Hepatocyte (in vitro differentiated cells): ENCODE measurements at regions not wholly inside any gene's neighbourhood (a gene's known extent, or its start where the extent isn't known, plus 50 kb on each side); places are given as distances from the start of the nearest gene placed in this dataset.
"Not testable (repeated sequence)": the region's sequence is repeated elsewhere in the genome, so short reads cannot be mapped to it uniquely, and the experiment has no call there.

Experiments
- DNase-seq: peaks from one replicate; pipeline ENCODE4 v3.0.0-alpha.2; 2016; ENCODE audit warnings: low spot score
- H2AFZ ChIP-seq: fragments of 200-600 bp; sonication (generic); 2 replicates; pipeline ENCODE4 v1.6.0; 2016; ENCODE audit warnings: antibody characterized with exemption, mild to moderate bottlenecking
- H3K27ac ChIP-seq: fragments of 200-600 bp; sonication (generic); 2 replicates; pipeline ENCODE4 v1.5.1; 2016; ENCODE audit warnings: mild to moderate bottlenecking
- H3K27me3 ChIP-seq: fragments of 200-600 bp; sonication (generic); 2 replicates; pipeline ENCODE4 v1.6.1; 2016
- H3K36me3 ChIP-seq: fragments of 200-600 bp; sonication (generic); replicated peaks from 2 replicates; pipeline ENCODE4 v1.5.1; 2016; ENCODE audit warnings: low read depth; ENCODE audit not compliant: insufficient read depth
- H3K4me1 ChIP-seq: fragments of 200-600 bp; sonication (generic); 2 replicates; pipeline ENCODE4 v1.5.1; 2016; ENCODE audit warnings: mild to moderate bottlenecking, moderate library complexity; ENCODE audit not compliant: insufficient read depth
- H3K4me2 ChIP-seq: fragments of 200-600 bp; sonication (generic); 2 replicates; pipeline ENCODE4 v1.6.0; 2016
- H3K4me3 ChIP-seq: fragments of 200-600 bp; sonication (generic); 2 replicates; pipeline ENCODE4 v1.5.1; 2016; ENCODE audit warnings: mild to moderate bottlenecking
- H3K79me2 ChIP-seq: fragments of 200-600 bp; sonication (generic); 2 replicates; pipeline ENCODE4 v1.6.0; 2017; ENCODE audit warnings: mild to moderate bottlenecking
- H3K9me2 ChIP-seq: fragments of 200-600 bp; sonication (generic); replicated peaks from 2 replicates; pipeline ENCODE4 v1.6.0; 2017; ENCODE audit warnings: mild to moderate bottlenecking; ENCODE audit not compliant: insufficient read depth
- H3K9me3 ChIP-seq: fragments of 200-600 bp; sonication (generic); 2 replicates; pipeline ENCODE4 v1.5.1; 2016; ENCODE audit warnings: low read depth, mild to moderate bottlenecking
- H4K20me1 ChIP-seq: fragments of 200-600 bp; sonication (generic); 2 replicates; pipeline ENCODE4 v1.6.0; 2016; ENCODE audit warnings: mild to moderate bottlenecking; ENCODE audit not compliant: insufficient read depth, poor library complexity, severe bottlenecking
- EZH2 ChIP-seq: fragments of 200-600 bp; sonication (generic); IDR thresholded peaks from 2 replicates; pipeline ENCODE4 v1.6.1; 2016; ENCODE audit warnings: antibody characterized with exemption, mild to moderate bottlenecking, borderline replicate concordance
- EZH2phosphoT487 ChIP-seq: fragments of 200-600 bp; sonication (generic); IDR thresholded peaks from one replicate; pipeline ENCODE4 v1.6.1; 2018; ENCODE audit warnings: antibody characterized with exemption, mild to moderate bottlenecking, low read depth, moderate library complexity; ENCODE audit not compliant: unreplicated experiment, severe bottlenecking
- WGBS: methylation state at CpG from one replicate; pipeline ENCODE4 v1.1.6; 2016; ENCODE audit warnings: low lambda C conversion rate; ENCODE audit errors: missing lambda C conversion rate; 5-methylcytosine and 5-hydroxymethylcytosine counted together
- TF ChIP-seq, protein P1 (sequence below): fragments of 200-600 bp; sonication (generic); IDR thresholded peaks from 2 replicates; pipeline ENCODE4 v1.5.1; 2016; ENCODE audit warnings: antibody characterized with exemption, mild to moderate bottlenecking; ENCODE audit not compliant: poor library complexity

DNA sequence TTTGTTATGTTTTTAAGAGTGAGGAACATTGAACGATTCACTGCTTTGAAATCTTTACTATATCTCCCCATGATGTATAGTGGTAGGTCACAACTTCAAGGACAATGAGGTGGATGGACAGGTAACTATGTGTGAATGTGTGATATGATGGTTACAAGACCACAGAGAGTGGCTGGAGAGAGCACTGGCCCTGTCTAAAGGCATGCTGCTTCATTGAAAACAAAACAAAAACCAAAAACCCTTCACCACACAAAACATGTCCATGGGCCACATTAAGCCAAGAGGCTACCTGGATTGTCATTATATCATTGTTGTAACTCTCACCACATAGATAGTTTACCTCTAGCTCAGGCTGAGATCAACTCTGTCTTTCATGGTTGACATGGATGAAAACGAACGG is 180.6 kb upstream of the TENT5A start:
- Histone ChIP-seq H3K36me3 (no peaks in the 10 kb centered on the region), H2AFZ (no peak overlapping the region), H3K4me1 (peaks cover 3% of the 10 kb centered on the region), H3K9me3 (no peaks in the 10 kb centered on the region), H3K79me2 (no peaks in the 10 kb centered on the region), H3K27ac (no peak overlapping the region), H3K4me3 (no peak overlapping the region), H4K20me1 (no peaks in the 10 kb centered on the region), H3K27me3 (no peaks in the 10 kb centered on the region), H3K9me2 (no peaks in the 10 kb centered on the region), H3K4me2 (no peak overlapping the region)
- DNase-seq, result no peak
- TF ChIP-seq, protein P1, sequence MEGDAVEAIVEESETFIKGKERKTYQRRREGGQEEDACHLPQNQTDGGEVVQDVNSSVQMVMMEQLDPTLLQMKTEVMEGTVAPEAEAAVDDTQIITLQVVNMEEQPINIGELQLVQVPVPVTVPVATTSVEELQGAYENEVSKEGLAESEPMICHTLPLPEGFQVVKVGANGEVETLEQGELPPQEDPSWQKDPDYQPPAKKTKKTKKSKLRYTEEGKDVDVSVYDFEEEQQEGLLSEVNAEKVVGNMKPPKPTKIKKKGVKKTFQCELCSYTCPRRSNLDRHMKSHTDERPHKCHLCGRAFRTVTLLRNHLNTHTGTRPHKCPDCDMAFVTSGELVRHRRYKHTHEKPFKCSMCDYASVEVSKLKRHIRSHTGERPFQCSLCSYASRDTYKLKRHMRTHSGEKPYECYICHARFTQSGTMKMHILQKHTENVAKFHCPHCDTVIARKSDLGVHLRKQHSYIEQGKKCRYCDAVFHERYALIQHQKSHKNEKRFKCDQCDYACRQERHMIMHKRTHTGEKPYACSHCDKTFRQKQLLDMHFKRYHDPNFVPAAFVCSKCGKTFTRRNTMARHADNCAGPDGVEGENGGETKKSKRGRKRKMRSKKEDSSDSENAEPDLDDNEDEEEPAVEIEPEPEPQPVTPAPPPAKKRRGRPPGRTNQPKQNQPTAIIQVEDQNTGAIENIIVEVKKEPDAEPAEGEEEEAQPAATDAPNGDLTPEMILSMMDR, result no peak
- TF ChIP-seq EZH2, result no peak
- TF ChIP-seq EZH2phosphoT487, result no peak
- WGBS, result 96% methylated on average over 3 of the region's 3 CpGs

DNA sequence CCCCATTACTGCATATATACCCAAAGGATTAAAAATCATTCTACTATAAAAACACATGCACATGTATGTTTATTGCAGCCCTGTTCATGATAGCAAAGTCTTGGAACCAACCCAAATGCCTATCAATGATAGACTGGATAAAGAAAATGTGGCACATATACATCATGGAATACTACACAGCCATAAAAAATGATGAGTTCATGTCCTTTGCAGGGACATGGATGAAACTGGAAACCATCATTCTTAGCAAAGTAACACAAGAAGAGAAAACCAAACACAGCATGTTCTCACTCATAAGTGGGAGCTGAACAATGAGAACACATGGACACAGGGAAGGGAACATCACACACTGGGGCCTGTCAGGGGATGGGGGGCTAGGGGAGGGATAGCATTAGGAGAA is 180.0 kb upstream of the TENT5A start:
- H3K27me3 ChIP-seq, H3K27ac ChIP-seq, H2AFZ ChIP-seq, H3K4me1 ChIP-seq, H3K4me3 ChIP-seq, H3K9me3 ChIP-seq, H3K4me2 ChIP-seq, H3K9me2 ChIP-seq, H4K20me1 ChIP-seq, H3K79me2 ChIP-seq, DNase-seq, H3K36me3 ChIP-seq: not testable (repeated sequence)

DNA sequence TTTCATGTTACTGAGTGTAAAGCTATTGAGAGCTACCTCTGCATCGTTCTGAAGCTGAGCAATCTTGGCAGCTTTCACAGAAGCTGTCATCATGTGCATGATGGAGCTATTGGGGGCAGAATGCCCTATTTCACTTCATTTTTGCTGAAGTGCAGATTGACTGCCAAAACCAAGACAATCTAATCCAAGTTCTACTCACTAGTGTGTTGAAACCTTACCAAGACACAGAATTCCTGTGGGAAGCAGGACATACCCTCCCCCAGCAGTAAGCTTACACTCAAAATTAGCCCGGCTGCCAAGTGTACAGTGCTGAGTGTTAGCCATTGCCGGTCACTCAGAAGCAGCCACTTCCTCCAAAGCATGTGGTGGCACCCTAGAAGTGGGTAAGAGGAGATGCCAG is 177.3 kb upstream of the TENT5A start:
- H3K4me3 ChIP-seq, result no peak overlapping the region
- H3K4me2 ChIP-seq, result no peak overlapping the region
- no peaks in the 10 kb centered on the region for H3K36me3 ChIP-seq
- no peaks in the 10 kb centered on the region for H3K9me2 ChIP-seq
- TF ChIP-seq, protein P1, result no peak
- no peak for TF ChIP-seq EZH2
- no peak for TF ChIP-seq EZH2phosphoT487
- no peak overlapping the region for H2AFZ ChIP-seq
- no peak for DNase-seq
- H3K4me1 ChIP-seq, result peaks cover 3% of the 10 kb centered on the region
- H3K9me3 ChIP-seq, result no peaks in the 10 kb centered on the region
- H3K27ac ChIP-seq, result no peak overlapping the region
- H4K20me1 ChIP-seq, result no peaks in the 10 kb centered on the region
- no peaks in the 10 kb centered on the region for H3K27me3 ChIP-seq
- WGBS, result 82% methylated on average over 3 of the region's 3 CpGs
- H3K79me2 ChIP-seq, result no peaks in the 10 kb centered on the region

DNA sequence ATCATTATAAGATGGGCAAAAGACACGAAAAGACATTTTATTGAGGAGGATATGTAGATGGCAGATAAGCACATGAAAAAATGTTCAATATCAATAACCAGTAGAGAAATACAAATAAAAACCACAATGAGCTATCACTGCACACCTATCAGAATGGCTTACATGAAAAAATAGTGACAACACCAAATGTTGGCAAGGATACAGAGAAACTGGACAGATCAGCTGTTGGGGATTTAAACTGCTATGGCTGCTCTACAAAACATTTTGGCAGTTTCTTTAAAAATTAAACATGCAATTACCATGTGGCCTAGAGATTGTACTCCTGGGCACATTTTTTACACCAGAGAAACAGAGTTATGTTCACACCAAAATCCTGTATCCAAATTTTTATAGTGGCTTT is 172.7 kb upstream of the TENT5A start:
- 94% methylated on average over 1 of the region's 1 CpG for WGBS
- Histone ChIP-seq H3K9me3 (no peaks in the 10 kb centered on the region), H3K4me2 (no peak overlapping the region), H3K27ac (no peak overlapping the region), H3K9me2 (no peaks in the 10 kb centered on the region), H3K79me2 (no peaks in the 10 kb centered on the region), H3K4me3 (no peak overlapping the region), H3K4me1 (no peaks in the 10 kb centered on the region), H2AFZ (no peak overlapping the region), H4K20me1 (no peaks in the 10 kb centered on the region), H3K36me3 (no peaks in the 10 kb centered on the region), H3K27me3 (no peaks in the 10 kb centered on the region)
- TF ChIP-seq EZH2, result no peak
- TF ChIP-seq, protein P1, result no peak
- no peak for TF ChIP-seq EZH2phosphoT487
- no peak for DNase-seq
